NCI-H2107 treated with DMSO at 0.1 percent for 48 hours (cell line): ENCODE measurements at regions not wholly inside any gene's neighbourhood (a gene's known extent, or its start where the extent isn't known, plus 50 kb on each side); places are given as distances from the start of the nearest gene placed in this dataset.
A peak's percentile ranks its signal among the peaks of the same experiment; 100 is the strongest.

ENCODE experiments used
- DNase-seq: peaks from one replicate; lab custom pipeline; 2025; ENCODE audit not compliant: unreplicated experiment; lab: John Stamatoyannopoulos, UW

DNA sequence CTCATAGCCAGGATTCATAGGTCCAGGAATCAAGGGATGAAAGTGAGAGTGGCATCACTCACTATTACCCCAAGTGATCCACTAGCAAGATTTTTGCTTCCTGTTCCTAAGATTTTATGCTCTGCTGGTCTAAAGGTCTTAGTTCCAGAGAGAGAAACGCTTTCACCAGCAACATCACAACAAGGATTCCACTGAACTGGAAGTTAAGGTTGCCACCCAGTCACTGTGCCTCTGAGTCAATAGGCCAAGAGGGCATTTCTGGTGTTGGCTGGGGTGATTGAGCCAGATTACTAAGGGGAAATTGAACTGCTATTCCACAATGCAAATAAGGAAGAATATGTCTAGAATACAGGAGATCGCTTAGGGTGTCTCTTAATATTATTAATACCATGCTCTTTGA lies 142.5 kb upstream of the ARID2 start:
- DNase-seq: no peak

DNA sequence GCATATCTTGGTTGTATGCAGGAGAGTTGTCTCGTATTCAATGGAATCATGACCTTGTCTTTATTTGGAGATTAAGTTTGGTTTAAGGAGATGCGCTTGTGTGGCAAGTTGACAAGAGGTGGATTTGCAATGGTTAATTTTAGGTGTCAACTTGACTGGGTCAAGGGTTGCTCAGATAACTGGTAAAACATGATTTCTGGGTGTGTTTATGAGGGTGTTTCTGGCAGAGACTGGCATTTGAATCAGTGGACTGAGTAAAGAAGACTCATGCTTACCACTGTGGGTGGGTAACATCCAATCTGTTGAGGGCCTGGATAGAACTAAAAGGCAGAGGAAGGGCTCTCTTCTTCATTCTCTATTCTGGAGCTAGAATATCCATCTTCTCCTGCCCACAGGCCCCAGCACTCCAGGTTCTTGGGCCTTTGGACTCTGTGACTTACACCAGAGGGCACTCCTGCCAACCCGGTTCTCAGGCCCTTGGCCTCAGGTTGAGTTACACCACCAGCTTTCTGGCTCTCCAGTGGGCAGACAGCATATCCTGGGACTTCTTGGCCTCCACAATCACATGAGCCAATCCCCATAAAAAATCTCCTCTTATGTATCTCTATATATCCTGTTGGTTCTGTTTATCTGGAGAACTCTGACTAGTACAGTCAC lies 141.5 kb upstream of the ARID2 start:
- DNase-seq: no peak

DNA sequence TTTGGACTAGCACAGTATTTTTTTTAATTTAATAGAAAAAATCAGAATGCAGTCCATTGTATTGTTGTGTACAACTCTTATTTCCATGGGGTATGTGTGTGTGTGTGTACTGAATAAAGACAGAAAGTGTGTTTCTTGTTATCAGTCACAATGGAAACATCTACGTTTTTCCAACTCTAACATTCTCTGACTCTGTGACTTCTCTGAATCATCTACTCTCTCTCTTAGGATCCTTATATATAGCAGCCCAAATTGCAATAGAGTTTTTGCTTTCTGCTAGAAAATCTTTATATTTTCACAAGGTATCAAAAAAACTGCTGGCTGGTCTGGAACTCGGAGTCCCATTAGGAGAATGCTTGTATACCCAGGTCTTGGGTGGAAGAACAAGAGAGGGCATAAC lies 138.9 kb upstream of the ARID2 start:
- DNase-seq: no peak

DNA sequence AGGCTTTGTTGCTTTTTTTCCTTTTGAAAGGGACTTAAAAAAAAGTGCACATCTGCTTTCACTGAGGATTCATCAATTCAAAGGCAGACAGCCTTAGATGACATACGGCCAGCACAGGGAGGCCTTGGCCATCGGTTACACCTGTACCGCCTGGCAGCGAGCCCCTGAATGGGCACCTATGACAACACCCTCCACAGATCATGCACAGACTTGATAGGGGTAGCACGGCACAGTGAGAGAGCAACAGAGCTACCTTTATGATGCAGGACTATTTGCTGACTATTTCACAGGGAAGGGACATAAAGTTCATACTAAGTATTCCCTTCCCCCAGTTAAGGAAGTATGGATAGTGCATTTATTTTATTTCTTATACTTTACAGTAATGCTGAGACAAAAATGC lies 137.9 kb upstream of the ARID2 start:
- no peak for DNase-seq

DNA sequence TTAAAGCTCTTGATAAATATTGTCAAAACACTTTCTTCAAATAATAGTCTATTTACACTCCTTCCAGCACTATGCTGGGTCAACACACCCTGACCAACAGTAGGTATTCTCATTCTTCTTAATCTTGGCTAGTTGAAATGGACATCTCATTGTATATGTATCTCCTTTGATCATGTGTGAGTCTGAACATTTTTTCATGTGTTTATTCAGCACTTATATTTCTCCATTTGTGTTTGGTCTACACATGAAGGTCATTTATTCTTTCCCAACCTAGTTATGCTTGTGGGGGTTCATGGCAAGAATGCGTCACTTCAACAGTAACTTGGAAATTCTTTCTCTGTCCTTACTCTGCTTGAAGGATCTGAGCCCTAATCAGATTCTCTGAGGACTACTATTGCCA lies 133.1 kb upstream of the ARID2 start:
- DNase-seq: no peak

DNA sequence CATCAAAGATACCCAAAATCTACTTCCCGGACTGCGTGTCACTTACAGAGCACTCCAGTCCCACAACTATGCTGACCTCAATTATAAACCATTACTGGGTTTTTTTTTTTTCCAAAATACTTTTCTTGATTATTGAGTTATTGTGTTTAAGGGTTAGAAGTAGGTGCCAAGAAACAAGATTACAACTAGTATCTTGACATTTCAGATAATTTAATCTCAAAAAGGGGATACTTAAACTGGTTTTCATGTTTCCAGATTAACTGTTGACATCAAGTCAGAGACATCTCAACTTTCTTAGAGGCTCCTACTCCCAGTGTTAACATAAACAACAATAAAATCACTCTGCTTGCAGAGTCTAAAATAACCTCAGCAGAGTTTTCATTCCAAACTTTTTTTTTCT lies 131.2 kb upstream of the ARID2 start:
- no peak for DNase-seq

DNA sequence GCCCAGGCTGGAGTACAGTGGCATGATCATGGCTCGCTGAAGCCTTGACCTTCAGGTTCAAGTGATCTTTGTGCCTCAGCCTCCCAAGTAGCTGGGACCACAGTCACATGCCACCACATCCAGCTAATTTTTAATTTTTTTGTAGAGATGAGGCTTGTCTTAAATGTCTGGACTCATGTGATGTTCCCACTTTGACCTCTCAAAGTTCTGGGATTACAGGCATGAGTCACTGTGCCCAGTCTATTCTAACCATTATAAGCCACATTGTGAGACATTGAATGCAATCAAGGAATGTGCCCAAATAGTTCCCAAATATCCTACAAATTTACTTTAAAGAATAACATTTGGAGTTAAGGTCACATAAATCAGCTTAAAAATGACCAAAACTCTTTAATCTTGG lies 130.7 kb upstream of the ARID2 start:
- DNase-seq: no peak

DNA sequence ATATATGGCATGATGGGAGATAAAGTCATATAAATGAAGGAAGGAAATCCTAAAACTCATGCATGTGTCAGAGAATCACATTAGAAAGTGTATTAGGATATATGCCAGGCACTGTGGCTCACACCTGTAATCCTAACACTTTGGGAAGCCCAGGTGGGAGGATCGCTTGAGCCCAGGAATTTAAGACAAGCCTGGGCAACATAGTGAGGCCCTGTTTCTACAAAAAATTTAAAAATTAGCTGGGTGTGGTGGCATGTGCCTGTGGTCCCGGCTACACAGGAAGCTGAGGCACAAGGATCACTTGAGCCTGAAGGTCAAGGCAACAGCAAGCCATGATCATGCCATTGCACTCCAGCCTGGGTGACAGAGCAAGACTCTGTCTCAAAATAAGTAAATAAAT lies 130.3 kb upstream of the ARID2 start:
- DNase-seq: no peak

DNA sequence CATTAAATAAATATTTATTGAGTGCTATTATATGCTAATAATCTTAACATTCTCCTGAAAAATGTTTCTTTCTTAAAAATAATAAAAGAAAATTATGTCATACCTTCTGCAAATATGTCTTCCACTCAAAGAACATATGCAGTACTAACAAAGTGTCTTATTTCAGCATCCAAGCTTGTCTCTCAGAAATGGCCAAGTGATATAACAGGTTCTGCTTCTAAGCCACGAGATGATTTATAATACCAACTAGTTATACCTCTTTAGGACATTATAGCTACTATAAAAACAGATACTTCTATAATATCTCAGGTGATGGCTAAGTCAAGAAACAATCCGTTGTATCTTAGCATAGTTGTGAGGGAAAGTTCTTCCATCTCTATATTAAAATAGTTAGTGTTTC lies 128.1 kb upstream of the ARID2 start:
- DNase-seq: no peak

DNA sequence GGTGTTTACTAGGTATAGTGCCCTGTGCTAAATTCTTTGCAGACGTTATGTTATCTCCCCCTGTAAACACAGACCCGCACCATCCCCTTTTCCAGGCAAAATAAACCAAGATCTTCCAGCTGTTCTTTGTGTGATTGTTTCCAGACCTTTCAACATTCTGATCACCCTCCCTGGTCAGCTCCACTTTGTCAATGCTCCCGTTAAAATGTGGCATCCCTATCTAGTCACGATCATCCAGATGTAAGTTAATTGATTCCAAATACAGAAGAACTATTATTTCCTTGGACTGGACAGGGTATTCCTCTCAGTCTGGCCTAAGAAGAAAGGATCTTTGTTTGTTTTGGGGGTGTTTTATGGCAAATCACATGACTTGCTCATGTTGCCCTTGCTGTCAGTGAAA lies 127.6 kb upstream of the ARID2 start:
- no peak for DNase-seq

DNA sequence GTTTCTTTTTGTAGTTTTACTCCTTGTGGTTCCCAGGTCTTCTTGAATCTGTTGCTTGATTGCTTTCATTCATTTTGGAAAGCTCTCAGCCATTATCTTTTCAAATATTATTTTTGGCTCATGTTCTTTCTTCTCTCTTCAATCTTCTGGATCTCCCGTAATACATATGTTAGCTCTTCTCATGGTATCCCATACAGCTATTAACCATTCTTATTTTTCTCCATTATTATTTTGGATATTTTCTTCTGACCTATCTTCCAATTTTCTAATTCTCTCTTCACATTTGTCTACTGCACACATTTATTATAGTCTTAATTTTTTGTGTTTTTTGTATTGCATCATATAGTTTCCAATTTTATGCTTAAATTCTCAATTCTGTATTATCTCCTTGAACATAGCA lies 123.9 kb upstream of the ARID2 start:
- no peak for DNase-seq

DNA sequence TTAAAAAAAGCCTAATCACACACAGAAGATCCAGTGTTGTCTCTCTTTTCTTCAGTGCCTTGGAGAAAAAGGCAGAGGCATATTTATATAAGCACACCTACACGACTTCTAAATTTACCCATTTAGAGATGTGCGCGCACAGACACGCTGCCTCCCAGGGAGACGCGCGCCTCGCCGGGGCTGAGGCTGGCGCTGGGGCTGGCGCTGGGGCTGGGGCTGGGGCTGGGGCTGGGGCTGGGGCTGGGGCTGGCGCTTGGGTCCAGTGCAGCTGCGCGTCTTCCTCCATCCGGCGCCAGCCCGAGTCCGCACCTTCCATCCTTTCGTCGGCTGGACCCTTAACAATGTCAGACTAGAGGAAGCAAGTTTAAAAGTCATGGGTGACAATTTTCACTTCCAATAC lies 118.4 kb upstream of the ARID2 start:
- no peak for DNase-seq

DNA sequence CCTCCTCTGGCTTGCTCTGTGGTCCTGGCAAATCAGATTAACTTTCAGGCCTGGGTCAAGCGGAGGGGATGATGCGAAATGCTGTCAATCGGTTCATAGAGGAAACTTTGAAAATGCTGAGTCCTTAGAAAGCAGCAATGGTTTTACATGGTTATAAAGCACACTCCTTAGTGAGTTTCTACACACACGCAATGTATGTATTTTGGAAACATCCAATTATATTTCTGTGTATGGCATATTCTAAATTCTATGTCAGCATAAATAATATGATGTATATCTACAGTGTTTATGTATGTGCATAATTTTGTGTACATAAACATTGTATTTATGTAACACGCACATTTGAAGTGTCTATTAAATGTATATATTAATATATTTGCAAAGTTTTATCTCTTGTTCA lies 118.0 kb upstream of the ARID2 start:
- DNase-seq: no peak

DNA sequence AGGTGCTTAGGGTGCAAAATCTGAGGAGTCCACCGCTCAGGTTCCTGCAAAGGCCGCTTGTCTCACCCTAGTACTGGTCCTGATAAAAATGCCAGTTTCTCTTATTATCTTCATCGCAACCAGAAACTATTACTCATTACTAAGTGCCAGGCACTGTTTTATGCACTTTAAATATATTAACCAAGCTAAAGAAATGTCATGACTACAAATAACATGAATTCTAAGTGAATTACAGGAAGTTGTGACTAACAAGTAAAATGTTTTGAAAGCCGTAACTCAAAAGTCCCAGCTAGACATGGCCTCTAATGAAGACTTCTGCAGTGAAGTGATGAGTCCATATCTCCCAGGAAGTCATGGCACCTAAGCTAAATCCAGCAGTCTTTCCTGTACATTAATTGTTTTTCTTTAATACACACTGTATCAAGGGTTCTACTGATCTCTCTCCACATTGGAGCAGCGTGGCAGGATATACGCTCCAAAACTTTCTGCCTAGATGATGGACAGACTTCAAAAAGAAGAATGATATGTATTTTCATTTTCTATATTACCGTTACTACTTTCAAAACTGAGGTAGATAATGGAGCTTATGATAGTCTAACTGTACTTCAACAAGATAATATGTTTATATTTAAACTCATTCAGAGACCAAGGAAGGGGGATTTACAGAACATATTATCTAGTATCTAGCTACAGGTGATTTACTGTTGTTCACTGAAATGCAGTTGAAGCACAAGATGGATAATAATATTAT lies 117.3 kb upstream of the ARID2 start:
- DNase-seq: no peak

DNA sequence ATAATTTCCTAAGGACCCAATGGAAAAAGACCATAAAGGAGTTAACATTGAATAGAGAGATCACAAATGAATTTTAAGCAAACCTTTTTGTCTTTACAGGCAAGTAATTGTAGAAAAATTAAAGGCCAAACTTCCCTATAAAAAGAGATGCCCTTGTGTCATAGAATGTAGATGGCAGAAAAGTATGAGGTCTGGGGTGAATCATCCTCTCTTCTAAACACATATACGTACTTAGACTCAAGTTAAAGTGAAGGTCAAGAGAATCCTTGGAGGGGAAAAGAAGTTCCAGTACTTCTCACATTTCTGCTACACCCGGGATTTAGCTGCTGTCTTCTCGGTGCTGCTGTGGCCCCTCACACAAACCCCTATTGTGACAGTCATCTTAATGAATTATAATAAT lies 116.2 kb upstream of the ARID2 start:
- DNase-seq: no peak

DNA sequence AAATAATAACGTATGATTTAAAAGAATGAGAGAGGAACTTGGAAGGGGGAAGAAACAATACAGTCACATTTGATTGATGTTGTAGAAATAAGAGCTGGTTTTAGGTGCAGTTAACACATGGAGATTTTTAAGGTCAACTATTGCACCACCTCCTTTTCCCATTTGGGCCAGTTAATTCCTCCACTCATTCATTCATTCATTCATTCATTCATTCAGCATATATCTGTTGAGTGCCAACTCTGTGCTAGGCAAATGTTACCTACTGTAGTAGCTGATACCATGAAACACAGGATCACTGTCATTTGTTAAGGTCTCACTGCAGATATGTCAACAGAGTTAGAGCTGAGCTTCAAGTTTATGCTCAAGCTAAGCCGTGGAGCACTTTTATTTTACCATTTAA lies 115.7 kb upstream of the ARID2 start:
- no peak for DNase-seq

DNA sequence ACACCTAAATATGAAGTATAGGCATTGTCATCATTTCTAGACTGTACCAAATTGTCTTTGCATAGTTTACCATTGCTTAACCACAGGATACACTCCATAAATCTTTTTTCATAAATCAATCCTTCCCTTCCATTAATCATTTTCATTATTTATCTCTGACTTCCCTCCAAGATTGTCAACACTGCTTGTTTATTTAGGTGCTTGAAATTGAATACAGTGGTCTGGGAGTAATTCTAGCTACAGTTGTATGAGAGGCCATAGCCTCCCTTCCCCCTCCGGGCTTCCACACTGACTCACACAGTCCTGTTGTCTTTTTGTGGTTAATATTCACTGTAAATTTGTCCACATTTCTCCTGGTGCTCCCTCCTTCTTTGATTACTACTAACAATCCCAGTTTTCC lies 114.2 kb upstream of the ARID2 start:
- DNase-seq: peak; percentile 84

DNA sequence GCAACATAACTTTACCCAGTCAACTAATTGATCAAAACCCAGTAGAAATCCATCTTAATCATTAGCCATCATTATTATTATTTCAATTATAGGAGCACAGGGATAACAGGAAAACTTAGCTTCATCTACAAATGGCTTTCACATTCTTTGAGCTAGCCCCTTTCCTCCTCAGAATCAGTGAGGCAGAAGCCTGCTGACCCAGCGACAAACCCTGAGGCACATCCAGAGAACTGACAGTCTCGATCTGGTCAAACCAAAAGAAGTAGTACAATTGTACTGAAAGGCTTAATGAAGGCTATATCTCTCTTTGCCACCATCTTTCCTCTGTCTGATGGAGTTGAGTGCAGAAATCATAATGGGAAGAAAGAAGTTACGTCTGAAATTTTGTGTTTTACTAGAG lies 109.8 kb upstream of the ARID2 start:
- no peak for DNase-seq

DNA sequence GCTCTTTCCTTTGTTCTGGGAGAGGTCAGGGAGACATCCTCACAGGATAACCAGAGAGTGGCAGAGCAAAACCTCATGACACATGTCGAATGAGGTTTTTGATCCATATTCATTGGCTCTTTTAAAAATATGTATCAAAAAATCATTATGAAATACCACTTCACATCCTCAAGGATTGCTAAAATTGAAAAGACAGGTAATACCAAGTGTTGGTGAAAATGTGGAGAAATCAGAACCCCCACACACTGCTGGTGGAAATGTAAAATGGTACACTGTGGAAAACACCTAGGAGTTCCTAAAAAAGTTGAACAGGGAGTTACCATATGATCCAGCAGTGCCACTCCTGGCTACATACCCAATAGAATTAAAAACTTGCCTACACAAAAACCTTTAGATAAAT lies 107.8 kb upstream of the ARID2 start:
- no peak for DNase-seq

DNA sequence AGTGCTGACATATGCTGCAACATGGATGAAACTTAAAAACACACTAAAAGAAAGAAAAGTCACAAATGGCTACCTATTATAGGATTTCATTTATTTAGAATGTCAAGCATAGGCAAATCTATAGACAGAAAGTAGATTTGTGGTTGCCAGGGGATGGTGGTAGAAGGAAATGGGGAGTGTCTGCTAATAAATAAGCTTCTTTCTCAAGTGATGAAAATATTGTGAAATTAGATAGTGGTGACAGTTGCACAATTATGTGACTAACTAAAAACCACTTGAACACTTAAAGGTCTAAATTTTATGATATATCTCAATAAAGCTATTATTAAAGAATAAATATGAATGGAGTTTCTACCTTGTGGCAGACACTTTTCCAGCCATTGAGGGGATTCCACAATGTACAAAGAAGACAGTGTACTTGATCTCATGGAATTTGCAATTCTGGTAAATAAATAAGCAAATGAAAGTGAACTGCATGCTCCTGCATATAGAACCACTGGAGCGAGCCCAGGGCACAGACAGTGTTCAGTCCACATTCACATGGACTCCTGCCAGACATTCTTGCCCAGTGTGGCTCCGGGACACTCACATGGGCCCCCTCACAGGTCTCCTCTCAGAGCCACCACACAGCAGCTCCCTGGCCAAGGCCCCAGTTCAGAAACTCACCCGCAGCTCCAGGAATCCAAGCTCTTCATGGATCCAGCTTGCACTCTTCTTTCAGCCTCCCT lies 107.1 kb upstream of the ARID2 start:
- no peak for DNase-seq

DNA sequence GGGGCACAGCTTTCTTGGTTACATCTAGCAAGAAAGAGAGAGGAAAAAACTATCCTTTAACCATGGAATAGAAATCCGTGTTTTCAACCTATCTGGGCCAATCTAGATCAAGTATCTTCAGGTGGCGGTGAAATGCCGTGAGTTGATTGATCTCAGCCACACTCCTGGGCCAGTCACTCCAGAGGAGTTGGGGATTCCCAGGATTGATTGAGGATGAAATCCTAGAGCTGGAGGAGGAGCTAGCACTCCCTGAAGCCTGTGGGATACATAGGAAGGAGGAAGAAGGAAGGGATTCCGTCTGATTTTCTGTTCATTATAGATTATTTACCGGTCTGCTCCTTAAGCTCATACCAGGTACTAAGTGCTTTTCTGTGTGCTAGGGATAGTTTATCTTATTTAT lies 106.3 kb upstream of the ARID2 start:
- no peak for DNase-seq

DNA sequence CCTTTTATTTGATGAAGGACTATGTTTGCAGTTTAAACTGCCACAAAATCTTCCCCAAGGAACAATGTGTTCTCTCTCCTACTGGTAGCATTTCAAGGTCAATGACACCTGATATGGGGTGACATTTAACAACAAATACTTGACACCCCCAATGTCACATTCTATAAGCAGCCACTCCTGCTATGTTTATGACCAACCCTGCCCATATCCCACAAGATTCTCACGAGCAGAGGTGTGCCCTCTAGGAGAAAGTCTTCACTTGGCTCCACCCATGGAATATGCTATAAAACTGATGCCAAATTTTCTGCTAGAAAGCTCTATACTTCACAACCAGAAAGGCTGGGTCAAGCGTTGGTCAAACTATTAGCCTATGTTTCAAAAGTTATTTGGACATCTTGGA lies 105.6 kb upstream of the ARID2 start:
- DNase-seq: no peak
